ENCODE measurements at regions not wholly inside any gene's neighbourhood (a gene's known extent, or its start where the extent isn't known, plus 50 kb on each side); places are given as distances from the start of the nearest gene placed in this dataset.
"Not testable (repeated sequence)": the region's sequence is repeated elsewhere in the genome, so short reads cannot be mapped to it uniquely, and the experiment has no call there.

- H3K9me3 ChIP-seq: no peaks in the 10 kb centered on the region
- DNase-seq (no peak), ATAC-seq (no peak)
- no peaks in the 10 kb centered on the region for H3K27me3 ChIP-seq
- H3K4me1 ChIP-seq: no peaks in the 10 kb centered on the region
- no peak overlapping the region for H3K4me3 ChIP-seq
- TF ChIP-seq POLR2A (IDR thresholded peaks at IDR 0.05) (no peak), CTCF (IDR thresholded peaks at IDR 0.05) (no peak)
- H3K27ac ChIP-seq: no peak overlapping the region
- intact Hi-C loops (cut with DNase I): no loop called here
- no peaks in the 10 kb centered on the region for H3K36me3 ChIP-seq
- WGBS (ENCODE audit: insufficient coverage, low coverage, low lambda C conversion rate, missing lambda C conversion rate): 58% methylated on average over 2 of the region's 2 CpGs
These were observed 549.0 kb upstream of the GRID2 start for GRCh38 chr4:91754716-91755115.

GRCh38 chr4:91758487-91758886 lies 545.3 kb upstream of the GRID2 start:
- ATAC-seq (no peak), DNase-seq (no peak)
- no peak overlapping the region for H3K27ac ChIP-seq
- no peak overlapping the region for H3K4me3 ChIP-seq
- no peaks in the 10 kb centered on the region for H3K9me3 ChIP-seq
- no peaks in the 10 kb centered on the region for H3K4me1 ChIP-seq
- no peaks in the 10 kb centered on the region for H3K36me3 ChIP-seq
- no peak for TF ChIP-seq CTCF (IDR thresholded peaks at IDR 0.05)
- no peak for TF ChIP-seq POLR2A (IDR thresholded peaks at IDR 0.05)
- intact Hi-C loops (cut with DNase I): no loop called here
- WGBS (ENCODE audit: insufficient coverage, low coverage, low lambda C conversion rate, missing lambda C conversion rate): 35% methylated on average over 1 of the region's 1 CpG
- H3K27me3 ChIP-seq: no peaks in the 10 kb centered on the region

GRCh38 chr4:91764085-91764484 lies 539.7 kb upstream of the GRID2 start:
- no peaks in the 10 kb centered on the region for H3K4me1 ChIP-seq
- WGBS (ENCODE audit: insufficient coverage, low coverage, low lambda C conversion rate, missing lambda C conversion rate): 45% methylated on average over 1 of the region's 1 CpG
- TF ChIP-seq CTCF (IDR thresholded peaks at IDR 0.05): no peak
- no peak overlapping the region for H3K4me3 ChIP-seq
- no peaks in the 10 kb centered on the region for H3K36me3 ChIP-seq
- DNase-seq (no peak), ATAC-seq (no peak)
- H3K9me3 ChIP-seq: no peaks in the 10 kb centered on the region
- no peaks in the 10 kb centered on the region for H3K27me3 ChIP-seq
- H3K27ac ChIP-seq: no peak overlapping the region
- intact Hi-C loops (cut with DNase I): no loop called here

GRCh38 chr4:91769912-91770311 lies 533.9 kb upstream of the GRID2 start:
- 86% methylated on average over 1 of the region's 1 CpG for WGBS (ENCODE audit: insufficient coverage, low coverage, low lambda C conversion rate, missing lambda C conversion rate)
- no peak overlapping the region for H3K27ac ChIP-seq
- intact Hi-C loops (cut with DNase I): no loop called here
- H3K36me3 ChIP-seq: no peaks in the 10 kb centered on the region
- DNase-seq (no peak), ATAC-seq (no peak)
- TF ChIP-seq CTCF (IDR thresholded peaks at IDR 0.05): no peak
- TF ChIP-seq POLR2A (IDR thresholded peaks at IDR 0.05): no peak
- no peaks in the 10 kb centered on the region for H3K27me3 ChIP-seq
- H3K9me3 ChIP-seq: no peaks in the 10 kb centered on the region
- no peaks in the 10 kb centered on the region for H3K4me1 ChIP-seq
- H3K4me3 ChIP-seq: no peak overlapping the region

- H3K27ac ChIP-seq; H3K27me3 ChIP-seq; H3K36me3 ChIP-seq; H3K4me1 ChIP-seq; intact Hi-C loops (cut with DNase I); H3K9me3 ChIP-seq; DNase-seq; ATAC-seq: not testable (repeated sequence)
- H3K4me3 ChIP-seq: peak overlapping the region in 2 of 3 donors; percentile 9 to 44
- 33% methylated on average over 11 of the region's 28 CpGs for WGBS (ENCODE audit: insufficient coverage, low coverage, low lambda C conversion rate, missing lambda C conversion rate)
These were observed 512.1 kb upstream of the GRID2 start for GRCh38 chr4:91791631-91792030.
